ENCODE measurements at regions not wholly inside any gene's neighbourhood (a gene's known extent, or its start where the extent isn't known, plus 50 kb on each side); places are given as distances from the start of the nearest gene placed in this dataset.

DNA sequence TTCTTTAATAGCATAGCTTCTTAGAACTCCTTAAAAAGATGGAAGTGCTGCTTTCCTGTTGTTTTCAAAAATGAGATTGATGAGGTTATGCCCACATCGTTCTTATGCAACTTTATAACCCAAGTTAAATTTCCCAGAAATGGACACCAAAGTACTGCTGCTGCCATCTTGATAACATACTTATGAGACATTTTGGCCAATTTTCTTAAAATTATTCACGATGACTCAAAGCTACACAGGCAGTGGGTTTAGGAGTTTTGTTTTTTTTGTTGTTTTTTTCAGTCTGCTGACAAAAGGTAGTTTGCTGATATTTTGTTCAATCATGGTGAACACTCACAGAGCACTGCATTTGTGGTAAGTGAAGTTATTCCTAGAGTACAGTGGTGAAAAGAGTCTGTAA lies 54.9 kb upstream of the RFC3 start:
- DNase-seq: no peak

DNA sequence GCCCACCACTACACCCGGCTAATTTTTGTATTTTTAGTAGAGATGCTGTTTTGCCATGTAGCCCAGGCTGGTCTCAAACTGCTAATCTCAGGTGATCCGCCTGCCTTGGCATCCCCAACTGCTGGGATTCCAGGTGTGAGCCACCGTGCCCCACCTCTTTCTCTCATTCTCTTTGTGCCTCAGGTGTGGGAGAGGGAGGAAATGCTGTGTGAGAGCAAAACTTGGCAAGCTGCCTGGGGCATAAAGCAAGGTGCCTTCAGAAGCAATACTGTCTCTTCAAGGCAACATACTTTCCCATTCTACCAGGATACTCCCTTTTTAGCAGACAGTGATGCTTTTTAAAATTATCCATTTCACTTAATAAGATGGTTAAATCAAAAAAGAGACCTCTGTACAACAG lies 53.2 kb upstream of the RFC3 start:
- DNase-seq: no peak

DNA sequence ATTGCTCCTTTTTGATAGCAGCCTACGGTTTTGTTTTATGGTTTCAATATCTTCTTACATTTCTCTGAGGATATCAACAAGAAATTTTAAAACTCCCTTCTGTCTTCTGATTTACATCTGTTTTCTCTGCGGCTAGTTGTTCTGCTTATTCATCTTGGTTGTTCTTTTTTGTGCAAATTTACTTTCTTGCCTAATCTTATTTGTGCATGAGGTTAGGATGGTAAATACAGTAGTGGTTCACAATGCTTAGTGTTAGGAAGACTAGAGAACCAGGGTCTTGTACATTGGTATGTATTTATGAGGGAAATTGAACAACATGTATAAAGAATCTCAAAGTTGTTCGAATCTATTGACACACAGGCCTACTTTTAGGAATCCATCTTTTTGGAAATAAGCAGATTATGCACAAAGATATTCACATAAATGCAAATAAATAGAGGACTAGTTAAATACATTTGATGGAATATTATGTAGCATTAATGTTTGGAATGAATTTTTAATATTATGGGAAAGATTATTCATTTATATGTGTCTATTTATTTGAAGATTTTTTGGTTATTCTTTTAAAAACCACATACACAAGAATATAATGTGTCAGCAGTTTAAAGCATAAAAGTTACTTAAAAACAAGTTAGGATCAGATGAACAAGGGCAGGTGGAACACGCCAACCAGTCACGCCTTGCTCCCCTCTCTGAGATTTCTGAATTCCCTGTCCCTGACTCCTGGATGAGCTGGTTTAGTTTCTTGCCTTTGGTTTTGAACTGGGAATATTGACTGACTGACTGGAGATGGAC lies 51.4 kb upstream of the RFC3 start:
- no peak for DNase-seq

DNA sequence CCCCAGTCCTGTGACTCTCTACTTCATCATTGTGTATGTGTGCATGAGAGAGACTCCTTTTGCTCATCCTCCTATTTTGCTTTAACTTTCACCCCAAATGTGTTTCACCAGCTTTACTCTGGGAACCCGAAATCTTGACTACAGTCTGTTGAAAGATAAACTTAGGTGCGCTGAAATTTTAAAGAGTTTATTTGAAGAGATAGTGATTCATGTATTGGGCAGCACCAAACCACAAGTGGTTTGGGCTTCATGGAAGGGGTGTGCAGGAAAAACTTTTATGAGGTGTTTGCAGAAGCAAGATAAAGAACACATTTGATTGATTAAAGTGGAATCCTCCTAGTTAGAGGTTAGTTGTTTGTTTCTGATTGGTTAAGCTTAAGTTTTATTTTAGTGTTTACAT lies 50.8 kb upstream of the RFC3 start:
- no peak for DNase-seq
